CD4-positive, alpha-beta T cell treated with Interleukin-17A for 4 hours (primary cell): ENCODE measurements at regions not wholly inside any gene's neighbourhood (a gene's known extent, or its start where the extent isn't known, plus 50 kb on each side); places are given as distances from the start of the nearest gene placed in this dataset.
A peak's percentile ranks its signal among the peaks of the same experiment; 100 is the strongest.

Experiments
- DNase-seq: peaks from one replicate; pipeline ENCODE4 v3.0.0-alpha.2; 2020; ENCODE audit warnings: mixed read lengths

GRCh38 chr2:147098940-147099339 is 745.9 kb upstream of the ACVR2A start:
- no peak for DNase-seq

GRCh38 chr2:147097747-147098146 is 747.1 kb upstream of the ACVR2A start:
- no peak for DNase-seq

- no peak for DNase-seq
These were observed 748.2 kb upstream of the ACVR2A start for GRCh38 chr2:147096671-147097070.

GRCh38 chr2:147095376-147095775 is 749.5 kb upstream of the ACVR2A start:
- DNase-seq: no peak

GRCh38 chr2:147094077-147094476 is 750.8 kb upstream of the ACVR2A start:
- DNase-seq: no peak

- DNase-seq: no peak
These were observed 752.6 kb upstream of the ACVR2A start for GRCh38 chr2:147092266-147092665.

- no peak for DNase-seq
These were observed 753.4 kb upstream of the ACVR2A start for GRCh38 chr2:147091448-147091847.

GRCh38 chr2:147088871-147089270 is 756.0 kb upstream of the ACVR2A start:
- DNase-seq: no peak

- no peak for DNase-seq
These were observed 758.1 kb upstream of the ACVR2A start for GRCh38 chr2:147086715-147087114.

GRCh38 chr2:147083664-147084063 is 761.2 kb upstream of the ACVR2A start:
- no peak for DNase-seq

GRCh38 chr2:147082850-147083522 is 761.8 kb upstream of the ACVR2A start:
- DNase-seq: peak; percentile 62

GRCh38 chr2:147081831-147082230 is 763.0 kb upstream of the ACVR2A start:
- DNase-seq: no peak

GRCh38 chr2:147076634-147077033 is 768.2 kb upstream of the ACVR2A start:
- no peak for DNase-seq

GRCh38 chr2:147068071-147068470 is 776.8 kb upstream of the ACVR2A start:
- DNase-seq: no peak

GRCh38 chr2:147067136-147067535 is 777.7 kb upstream of the ACVR2A start:
- DNase-seq: no peak

GRCh38 chr2:147062073-147062472 is 782.8 kb upstream of the ACVR2A start:
- no peak for DNase-seq

GRCh38 chr2:147061269-147061668 is 783.6 kb upstream of the ACVR2A start:
- DNase-seq: no peak

- no peak for DNase-seq
These were observed 786.8 kb upstream of the ACVR2A start for GRCh38 chr2:147057892-147058490.

- DNase-seq: no peak
These were observed 793.0 kb upstream of the ACVR2A start for GRCh38 chr2:147051814-147052213.

GRCh38 chr2:147051248-147051647 is 793.6 kb upstream of the ACVR2A start:
- no peak for DNase-seq

- no peak for DNase-seq
These were observed 794.9 kb upstream of the ACVR2A start for GRCh38 chr2:147049957-147050356.

GRCh38 chr2:147046473-147046872 is 798.4 kb upstream of the ACVR2A start:
- no peak for DNase-seq

GRCh38 chr2:147045113-147045512 is 799.7 kb upstream of the ACVR2A start:
- DNase-seq: peak; percentile 44

GRCh38 chr2:147041121-147041494 is 803.7 kb upstream of the ACVR2A start:
- DNase-seq: no peak
